UCSD-AML1 (cell line): ENCODE measurements at regions not wholly inside any gene's neighbourhood (a gene's known extent, or its start where the extent isn't known, plus 50 kb on each side); places are given as distances from the start of the nearest gene placed in this dataset.
"Not testable (repeated sequence)": the region's sequence is repeated elsewhere in the genome, so short reads cannot be mapped to it uniquely, and the experiment has no call there.

Source experiments
- DNase-seq: peaks from one replicate; lab custom pipeline; 2025; ENCODE audit not compliant: unreplicated experiment; lab: John Stamatoyannopoulos, UW

DNA sequence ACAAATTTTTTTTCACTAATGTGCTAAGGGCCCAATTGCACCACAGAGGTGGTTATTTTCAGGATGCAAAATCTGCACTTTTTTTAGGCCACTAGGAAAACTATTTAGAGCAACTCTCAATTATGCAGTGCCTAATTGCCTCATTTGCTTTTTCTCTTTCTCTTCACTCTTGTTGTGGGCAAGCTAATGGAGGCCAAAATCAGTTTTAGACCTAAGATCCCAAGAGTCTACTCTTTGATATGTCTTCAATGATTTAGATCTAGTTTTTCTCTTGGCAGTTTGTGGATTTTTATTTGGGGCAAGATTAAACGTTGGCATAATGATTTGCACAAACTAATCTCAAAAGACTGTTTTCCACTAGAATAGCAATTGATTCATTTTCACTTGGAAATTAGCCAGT is 1996.9 kb downstream of the LRRC4C start:
- DNase-seq: no peak

DNA sequence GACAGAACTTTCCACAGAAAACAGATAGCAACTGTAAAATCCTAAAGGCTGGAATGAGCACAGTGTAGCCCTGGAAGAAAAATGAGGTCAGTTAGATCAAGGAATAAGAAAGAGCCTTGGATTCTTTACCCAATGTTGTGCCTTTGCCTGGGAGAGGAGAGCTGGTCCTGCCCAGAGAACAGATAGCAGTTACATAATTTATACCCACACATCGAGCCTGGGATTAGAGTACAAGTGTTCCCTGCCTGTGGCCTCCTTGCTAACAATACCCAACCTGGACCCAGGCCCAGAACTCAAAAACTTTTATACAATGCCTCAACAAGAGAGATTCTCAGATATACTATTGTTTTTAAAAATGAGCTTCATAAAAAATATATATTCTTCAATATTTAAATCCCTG is 1998.4 kb downstream of the LRRC4C start:
- no peak for DNase-seq

DNA sequence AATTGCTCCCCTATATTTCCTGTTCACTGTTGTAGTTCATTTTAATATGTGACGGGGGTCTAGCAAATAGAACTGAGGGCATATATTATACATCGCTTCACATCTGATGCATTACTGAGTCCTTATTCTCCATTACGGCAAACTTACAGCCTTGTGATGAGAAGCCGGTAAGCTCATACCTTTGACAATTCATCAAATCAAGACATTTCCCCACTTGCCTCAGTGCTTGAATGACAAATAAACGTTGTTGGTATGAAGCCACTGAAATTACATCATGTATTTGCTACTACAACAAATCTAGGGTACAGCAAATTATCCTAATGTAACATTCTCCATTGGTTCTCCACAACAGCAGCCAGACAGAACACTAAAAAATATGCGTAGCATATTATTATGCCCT is 1999.8 kb downstream of the LRRC4C start:
- no peak for DNase-seq

DNA sequence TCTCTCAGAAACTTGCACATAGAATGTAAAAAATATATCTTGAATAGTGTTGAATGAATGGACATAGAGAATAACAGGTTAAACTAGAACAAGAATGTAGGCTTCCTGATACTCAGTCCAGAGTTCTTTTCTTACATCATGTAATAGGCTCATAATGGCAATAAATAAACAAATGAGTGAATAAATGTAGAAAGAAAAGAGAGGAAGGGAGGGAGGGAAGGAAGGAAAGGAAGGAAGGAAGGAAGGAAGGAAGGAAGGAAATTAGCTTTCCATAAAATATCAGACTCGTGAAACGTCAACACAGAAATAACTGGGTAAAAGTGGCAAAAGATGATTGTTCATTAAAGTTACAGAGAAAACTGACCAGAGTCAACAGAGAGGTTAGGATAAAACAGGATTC is 2001.0 kb downstream of the LRRC4C start:
- no peak for DNase-seq

DNA sequence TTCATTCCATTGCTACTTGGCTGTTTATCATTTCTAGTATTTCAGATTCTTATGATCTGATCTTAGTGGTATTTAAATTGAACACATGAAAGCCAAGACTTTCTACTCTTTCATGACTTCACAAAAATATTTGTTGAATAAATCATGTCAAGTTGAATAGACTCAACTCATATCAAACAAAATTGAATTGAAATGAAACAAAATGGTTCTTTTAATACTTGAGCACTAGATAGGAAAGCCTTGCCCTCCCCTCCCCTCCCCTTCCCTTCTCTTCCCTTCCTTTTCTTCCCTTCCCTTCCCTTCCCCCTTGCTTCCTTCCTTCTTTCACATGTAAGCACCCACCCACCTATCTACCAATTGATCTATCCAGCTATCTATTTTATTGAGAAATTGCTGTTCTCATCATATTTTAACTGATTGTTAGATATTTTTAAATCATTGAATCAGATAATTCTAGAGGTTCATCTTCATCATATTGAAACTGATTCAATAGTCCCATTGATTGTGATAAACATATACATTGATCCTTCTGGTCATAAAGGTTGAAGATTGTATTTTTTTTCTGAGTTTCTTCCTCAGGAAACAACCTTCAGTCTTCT is 2015.9 kb downstream of the LRRC4C start:
- no peak for DNase-seq

DNA sequence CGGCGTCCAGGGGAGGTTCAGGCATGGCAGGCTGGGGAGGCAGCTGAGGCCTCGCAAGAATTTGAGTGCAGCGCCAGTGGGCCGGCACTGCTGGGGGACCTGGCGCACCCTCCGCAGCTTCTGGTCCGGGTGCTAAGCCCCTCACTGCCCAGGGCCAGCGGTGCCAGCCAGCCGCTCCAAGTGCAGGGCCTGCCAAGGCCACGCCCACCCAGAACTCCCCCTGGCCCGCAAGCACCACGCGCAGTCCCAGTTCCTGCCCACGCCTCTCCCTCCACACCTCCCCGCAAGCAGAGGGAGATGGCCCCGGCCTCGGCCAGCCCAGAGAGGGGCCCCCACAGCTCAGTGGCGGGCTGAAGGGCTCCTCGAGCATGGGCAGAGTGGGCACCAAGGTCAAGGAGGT is 2017.3 kb downstream of the LRRC4C start:
- no peak for DNase-seq

DNA sequence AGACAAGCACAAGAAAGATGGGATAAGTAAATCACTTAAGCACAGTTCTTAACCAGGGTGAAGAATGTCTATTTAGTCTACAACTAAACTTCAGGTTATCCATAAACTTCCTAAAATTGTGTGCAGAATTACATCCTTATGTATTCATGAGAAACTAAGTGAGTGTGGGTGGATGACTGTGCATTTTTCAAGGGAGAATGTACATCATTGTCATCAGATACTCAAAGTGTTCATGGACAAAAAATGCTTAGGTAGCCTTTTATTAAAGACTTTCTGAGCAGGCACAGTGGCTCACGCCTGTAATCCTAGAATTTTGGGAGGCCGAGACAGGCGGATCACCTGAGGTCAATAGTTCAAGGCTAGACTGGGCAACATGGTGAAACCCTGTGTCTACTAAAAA is 2023.8 kb downstream of the LRRC4C start:
- no peak for DNase-seq

DNA sequence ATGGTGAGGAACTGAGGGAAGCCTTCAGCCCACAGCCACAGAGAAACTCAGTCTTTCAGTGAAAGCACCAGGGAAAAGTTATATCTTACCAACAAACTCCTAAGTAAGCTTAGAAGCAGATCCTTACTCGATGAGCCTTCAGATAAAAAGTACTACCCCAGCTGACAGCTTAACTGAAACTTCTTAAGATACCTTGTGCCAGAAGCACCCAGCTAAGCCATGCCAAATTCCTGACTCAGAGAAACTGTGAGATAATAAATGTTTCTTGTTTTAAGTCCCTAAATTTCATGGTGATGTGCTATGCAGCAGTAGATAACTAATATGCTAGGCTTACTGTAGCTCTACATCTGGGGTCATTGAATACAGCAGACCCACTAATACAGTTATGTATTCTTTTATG is 2025.0 kb downstream of the LRRC4C start:
- no peak for DNase-seq

DNA sequence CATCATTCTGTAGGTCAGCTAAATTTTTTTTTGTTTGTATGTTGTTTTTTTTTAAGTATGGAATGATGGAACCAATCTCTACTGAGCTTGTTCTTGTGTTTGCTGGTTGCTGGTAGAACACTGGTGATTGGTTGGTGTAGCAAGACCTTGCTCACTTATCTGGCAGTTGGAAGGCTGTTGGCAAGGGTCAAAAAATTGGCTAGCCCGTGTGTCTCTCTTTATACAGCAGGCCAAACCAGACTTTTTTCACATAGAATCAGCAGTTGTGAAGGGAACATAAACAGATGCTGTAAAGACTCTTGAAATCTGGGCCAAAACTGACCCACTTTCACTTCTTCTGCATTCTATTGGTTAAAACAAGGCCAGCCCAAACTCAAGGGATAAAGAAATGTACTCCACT is 2026.5 kb downstream of the LRRC4C start:
- no peak for DNase-seq

DNA sequence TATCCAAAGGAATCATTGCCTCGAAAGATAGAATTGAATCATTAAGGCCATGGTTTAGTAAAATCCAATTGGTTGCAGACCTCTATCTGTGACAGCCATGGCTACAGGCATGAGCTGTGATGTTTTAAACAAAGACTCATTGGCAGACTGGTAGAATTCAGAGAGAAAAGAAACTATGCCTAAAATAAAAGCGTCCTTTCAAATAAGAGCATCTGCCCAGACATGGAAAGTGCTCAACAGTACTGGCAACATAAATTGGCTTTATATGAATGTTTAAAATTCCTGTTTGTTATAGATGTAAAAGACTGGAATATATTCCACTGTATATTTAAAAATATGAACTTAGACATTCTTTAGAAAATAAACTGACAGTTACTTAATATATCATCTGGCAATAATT is 2034.2 kb downstream of the LRRC4C start:
- DNase-seq: no peak

DNA sequence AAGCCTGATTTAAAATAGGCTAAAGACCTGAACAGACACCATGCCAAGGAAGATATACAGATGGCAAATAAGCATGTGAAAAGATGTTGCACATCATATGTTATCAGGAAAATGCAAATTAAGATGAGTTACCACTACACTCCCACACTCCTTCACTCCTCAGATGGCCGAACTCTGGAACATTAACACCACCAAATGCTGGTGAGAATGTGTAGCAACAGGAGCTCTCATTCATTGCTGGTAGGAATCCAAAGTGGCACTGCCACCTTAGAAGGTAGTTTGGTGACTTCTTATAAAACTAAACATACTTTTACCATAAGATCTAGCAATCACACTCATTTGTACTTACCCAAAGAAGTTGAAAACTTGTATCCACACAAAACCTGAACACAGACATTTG is 2047.3 kb downstream of the LRRC4C start:
- DNase-seq: no peak

DNA sequence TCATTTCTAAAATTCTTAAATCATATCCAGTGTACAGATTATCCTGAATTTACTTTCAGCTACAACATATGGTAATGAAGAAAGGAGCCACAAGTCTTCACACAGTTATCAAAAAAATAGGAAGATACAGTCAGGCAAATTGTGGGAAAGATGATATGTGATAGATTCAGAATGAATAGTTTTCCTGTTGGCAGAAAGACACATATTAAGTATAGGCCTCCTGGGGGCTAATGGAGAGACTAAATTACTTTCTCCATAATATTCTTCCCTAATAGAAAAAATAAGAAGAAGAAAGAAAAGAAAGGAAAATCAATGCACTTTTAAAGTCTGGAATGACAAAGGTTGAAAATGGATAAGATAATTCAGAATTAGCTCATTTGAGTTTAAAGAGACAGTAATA is 2073.5 kb downstream of the LRRC4C start:
- DNase-seq: no peak

DNA sequence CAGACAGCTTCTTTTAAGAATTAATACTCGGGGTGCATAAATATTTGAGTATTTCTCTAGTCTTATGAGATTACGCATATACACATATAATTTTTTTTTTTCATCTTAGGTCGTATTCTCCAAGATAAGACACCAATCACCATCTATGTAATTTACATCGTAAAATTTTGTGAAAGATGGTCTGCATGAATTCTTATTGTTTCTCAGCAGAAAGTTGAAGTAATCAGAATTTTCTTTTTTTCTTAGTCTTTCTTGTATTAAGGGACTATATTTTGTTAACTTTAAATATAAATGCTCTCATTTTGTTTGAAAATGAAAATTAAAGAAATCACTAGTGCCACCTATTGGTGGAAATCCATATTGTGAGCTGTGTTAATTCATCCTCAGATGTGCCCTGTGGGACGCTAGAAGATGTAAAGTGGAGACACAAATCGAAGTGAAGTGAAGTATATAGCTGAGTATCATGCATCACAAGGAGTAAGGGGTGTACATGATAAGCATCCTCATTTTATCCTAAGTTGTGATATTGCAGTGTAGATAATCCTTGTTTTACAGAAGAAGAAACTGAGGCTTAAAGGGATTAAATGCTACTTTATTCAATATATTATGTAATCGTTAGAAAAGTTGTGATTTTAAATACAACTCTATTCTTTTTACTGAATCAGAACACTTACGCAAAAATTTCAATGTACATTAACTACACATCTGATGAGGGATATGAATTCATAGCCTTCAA is 2084.3 kb downstream of the LRRC4C start:
- no peak for DNase-seq

DNA sequence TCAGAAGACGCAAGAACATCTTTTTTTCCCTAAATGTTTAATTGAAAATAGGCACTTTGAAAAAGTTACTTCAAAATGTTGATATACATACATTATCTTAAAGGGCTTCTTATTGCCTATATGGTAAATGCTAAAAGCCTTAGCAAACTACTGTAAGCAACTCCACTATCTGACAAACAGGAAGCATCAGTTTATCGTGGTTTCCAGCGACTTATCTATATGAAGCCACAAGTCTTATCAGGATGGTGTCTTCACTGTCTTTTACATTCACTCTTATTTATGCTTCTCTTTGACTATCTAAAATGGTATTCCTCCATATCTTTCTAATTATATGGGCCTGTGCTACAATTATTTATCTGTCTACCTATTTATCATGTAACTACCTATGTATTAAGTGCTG is 2091.9 kb downstream of the LRRC4C start:
- DNase-seq: no peak

DNA sequence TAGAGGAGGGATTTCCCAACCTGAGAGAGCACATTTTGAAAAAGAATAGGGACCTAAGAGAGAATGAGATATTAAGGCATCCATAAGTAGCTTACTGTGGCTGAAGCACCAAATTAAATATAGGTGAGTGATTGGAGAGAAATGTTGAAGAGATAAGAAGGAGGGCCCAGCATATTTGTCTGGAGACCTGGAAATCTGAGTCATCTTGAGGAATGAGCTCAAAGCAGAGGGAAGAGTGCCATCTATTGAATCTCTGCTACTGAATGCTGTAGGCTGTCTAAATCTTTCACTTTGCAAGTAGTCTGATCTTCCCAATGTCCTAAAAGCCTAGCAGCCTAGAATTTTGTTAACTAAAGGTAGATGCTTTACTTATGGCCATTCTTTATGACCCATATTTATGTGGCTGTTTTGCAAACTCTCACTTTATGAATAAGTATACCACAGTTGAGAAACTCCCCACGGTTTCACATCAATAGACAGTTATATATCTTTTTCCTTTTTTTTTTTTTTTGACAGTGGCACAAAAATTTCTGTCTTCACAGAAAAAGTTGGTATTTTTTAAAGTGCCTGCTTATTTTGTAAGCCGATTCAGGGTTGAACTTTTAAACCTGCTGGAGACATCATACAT is 2093.5 kb downstream of the LRRC4C start:
- no peak for DNase-seq

DNA sequence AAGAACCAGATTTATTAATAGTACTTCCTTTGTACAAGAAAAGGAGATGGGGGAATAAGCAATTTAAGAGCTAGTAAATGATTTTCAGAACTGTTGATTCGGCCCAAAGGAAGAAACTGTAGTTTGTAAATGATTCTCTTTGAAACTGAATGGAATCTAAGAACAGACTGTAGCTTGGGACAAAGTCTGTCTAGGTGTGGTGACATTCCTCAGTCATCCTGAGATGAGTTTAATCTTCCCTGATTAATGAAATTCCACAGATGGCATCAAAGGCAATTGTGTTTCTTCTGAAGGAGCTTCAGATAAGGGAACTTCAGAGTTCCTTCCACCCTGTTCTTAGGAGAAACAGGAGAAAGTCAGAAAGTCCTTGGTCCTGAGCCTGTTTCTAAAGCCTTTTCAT is 2095.9 kb downstream of the LRRC4C start:
- DNase-seq: no peak

DNA sequence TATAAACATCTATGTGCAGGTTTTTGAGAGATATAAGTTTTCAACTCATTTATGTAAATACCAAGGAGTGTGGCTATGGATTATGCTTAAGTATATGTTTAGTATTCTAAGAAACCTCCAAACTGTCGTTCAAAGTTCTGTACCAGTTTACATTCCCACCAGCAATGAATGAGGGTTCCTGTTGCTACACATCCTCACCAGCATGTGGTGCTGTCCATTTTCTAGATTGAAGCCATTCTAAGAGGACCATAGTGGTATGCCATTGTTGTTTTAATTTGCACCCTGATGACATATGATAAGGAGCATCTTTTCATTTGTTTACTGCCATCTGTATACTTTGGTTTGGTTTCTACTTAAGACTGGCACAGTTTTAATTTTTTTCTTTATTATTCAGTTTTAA is 2097.9 kb downstream of the LRRC4C start:
- DNase-seq: no peak

DNA sequence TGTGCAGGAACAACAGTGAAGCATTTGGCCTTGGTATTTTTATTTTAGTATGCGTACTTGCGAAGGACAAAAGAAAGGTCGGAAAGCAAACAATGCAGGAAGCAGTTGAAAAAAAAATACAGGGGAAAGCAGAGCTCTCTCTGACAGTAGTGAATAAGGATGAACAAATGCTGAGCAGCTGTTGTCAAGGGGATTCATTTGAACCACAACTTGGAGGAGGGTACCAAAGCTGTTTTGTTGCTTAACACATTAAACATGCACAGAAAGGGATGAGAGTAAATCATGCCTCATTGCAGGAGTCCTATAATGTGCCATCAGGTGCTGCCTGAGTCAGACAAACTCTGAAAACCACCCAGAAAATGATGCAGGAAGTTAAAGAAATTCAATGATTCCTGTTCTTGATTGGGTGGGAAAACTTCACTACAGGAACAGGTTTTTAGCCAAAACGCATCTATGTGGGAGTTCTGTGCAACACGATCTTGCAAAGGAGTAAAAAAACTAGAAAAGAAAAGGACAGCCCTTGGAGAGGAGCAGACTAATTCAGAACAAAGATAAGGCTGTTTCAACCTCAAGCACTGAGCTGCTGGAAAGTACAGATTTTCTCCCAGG is 2113.5 kb downstream of the LRRC4C start:
- DNase-seq: no peak

DNA sequence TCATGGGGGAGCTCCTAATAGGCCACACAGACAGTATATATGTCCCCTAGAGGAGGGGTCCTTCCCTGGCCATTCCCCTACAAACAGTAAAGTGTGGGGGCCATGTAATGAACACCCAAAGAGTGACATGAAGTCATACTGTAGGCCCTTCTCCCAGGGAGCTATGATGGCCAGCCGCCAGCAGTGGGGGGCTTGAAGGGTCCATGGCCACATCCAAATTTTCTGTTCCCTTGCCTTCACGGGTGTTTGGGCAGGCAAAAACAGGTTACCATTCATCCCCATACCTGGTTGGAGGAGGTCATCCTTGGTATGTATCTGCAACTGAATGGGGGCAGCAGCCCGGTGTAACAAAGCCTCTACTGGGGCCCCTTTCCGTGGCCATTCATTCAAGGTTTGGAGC is 2118.0 kb downstream of the LRRC4C start:
- no peak for DNase-seq

DNA sequence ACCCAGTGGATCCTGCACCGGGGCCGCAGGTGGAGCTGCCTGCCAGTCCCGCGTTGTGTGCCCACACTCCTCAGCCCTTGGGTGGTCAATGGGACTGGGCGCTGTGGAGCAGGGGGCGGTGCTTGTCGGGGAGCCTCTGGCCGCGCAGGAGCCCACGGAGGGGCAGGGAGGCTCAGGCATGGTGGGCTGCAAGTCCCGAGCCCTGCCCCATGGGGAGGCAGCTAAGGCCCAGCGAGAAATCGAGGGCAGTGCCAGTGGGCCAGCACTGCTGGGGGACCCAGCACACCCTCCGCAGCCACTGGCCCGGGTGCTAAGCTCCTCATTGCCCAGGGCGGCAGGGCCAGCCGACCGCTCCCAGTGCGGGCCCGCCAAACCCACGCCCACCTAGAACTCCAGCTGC is 2126.4 kb downstream of the LRRC4C start:
- DNase-seq: not testable (repeated sequence)

DNA sequence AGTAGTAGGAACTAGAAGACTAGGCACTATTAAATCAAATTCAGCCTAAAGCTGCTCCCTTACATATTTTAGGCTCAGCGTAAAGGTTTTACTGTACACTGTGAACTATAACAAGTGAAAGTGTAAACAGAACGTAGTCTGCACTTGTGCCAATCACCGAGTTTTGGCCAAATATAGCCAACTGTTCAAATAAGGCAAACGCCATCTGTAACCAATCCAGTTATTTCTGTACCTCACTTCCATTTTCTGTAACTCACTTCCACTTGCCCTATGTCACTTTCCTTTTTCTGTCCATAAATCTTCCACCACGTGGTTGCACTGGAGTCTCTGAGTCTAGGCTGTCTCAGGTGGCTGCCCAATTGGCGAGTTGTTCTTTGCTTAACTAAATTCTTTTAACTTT is 2132.2 kb downstream of the LRRC4C start:
- DNase-seq: no peak

DNA sequence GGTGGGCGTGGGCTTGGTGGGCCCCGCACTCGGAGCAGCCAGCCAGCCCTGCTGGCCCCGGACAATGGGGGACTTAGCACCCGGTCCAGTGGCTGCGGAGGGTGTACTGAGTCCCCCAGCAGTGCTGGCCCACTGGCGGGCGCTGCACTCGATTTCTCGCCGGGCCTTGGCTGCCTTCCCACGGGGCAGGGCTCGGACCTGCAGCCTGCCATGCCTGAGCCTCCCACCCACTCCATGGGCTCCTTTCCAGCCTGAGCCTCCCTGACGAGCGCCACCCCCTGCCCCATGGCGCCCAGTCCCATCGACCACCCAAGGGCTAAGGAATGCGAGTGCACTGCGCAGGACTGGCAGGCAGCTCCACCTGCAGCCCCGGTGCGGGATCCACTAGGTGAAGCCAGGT is 2147.6 kb downstream of the LRRC4C start:
- not testable (repeated sequence) for DNase-seq
